ENCODE measurements at regions not wholly inside any gene's neighbourhood (a gene's known extent, or its start where the extent isn't known, plus 50 kb on each side); places are given as distances from the start of the nearest gene placed in this dataset.

DNA sequence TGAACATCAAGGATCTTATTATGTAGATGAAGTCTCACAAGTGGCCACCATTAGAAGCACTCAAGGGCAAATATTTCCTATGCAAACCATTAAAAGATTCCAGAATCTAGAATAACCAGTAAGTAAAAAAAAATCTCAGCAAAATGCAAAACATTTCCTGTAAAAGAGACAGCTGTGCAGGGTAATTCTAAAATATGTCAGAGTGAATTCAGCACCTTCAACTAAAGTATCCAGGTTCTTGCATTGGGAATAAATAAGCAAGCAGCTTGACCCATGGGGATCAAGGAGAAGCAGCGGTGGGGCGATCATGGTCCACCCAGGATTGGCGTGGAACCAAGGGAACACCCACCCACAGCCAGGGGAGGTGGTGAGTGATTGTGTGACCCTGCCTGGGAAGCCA is 2188.9 kb downstream of the PCDH7 start:
- Histone ChIP-seq H3K4me2 (ENCODE audit: low read depth, low read length, poor library complexity, severe bottlenecking) (no peak overlapping the region), H3K27me3 (ENCODE audit: insufficient read depth, low read length, poor library complexity, severe bottlenecking) (no peaks in the 10 kb centered on the region), H3K9ac (ENCODE audit: low read depth, low read length, poor library complexity, severe bottlenecking) (no peak overlapping the region), H3K9me3 (ENCODE audit: insufficient read depth, low read depth, low read length) (no peaks in the 10 kb centered on the region; the same call in 1 of the 2 replicates), H3K4me3 (ENCODE audit: low read length, poor library complexity, severe bottlenecking) (no peak overlapping the region), H2AFZ (ENCODE audit: low read length) (no peak overlapping the region), H3F3A (ENCODE audit: low read depth) (no peaks in the 10 kb centered on the region), H3K9me2 (replicated peaks; ENCODE audit: low read depth, low read length) (no peaks in the 10 kb centered on the region), H3K4me1 (ENCODE audit: insufficient read depth, low read length, poor library complexity, severe bottlenecking) (no peaks in the 10 kb centered on the region), H3K79me2 (ENCODE audit: insufficient read depth, low read length) (no peaks in the 10 kb centered on the region), H4K20me1 (ENCODE audit: insufficient read depth, low read length, poor library complexity, severe bottlenecking) (no peaks in the 10 kb centered on the region), H3K36me3 (ENCODE audit: insufficient read depth, low read length) (no peaks in the 10 kb centered on the region)
- TF ChIP-seq, protein P1, sequence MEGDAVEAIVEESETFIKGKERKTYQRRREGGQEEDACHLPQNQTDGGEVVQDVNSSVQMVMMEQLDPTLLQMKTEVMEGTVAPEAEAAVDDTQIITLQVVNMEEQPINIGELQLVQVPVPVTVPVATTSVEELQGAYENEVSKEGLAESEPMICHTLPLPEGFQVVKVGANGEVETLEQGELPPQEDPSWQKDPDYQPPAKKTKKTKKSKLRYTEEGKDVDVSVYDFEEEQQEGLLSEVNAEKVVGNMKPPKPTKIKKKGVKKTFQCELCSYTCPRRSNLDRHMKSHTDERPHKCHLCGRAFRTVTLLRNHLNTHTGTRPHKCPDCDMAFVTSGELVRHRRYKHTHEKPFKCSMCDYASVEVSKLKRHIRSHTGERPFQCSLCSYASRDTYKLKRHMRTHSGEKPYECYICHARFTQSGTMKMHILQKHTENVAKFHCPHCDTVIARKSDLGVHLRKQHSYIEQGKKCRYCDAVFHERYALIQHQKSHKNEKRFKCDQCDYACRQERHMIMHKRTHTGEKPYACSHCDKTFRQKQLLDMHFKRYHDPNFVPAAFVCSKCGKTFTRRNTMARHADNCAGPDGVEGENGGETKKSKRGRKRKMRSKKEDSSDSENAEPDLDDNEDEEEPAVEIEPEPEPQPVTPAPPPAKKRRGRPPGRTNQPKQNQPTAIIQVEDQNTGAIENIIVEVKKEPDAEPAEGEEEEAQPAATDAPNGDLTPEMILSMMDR (conservative IDR thresholded peaks at IDR 0.05; ENCODE audit: low read length), result no peak
- no peak for TF ChIP-seq EZH2phosphoT487 (IDR thresholded peaks at IDR 0.05; ENCODE audit: borderline replicate concordance)

DNA sequence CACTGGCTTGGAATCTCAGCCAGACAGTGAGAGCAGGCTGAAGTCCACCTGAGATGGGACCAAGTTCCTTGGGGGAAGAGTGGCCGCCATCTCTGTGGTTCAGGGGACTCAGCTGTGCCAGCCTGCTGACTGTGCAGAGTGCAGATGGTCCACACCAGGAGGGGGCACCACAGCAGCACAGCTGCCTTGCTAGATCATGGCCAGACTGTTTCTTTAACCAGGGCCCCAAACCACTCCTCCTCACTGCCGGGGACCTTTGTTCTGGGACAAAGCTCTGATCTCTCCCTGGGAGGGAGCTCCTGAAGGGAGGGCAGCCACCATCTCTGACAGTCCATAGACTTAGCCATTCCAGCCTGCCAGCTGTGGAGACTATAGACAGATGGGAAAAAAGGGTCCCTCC is 2189.6 kb downstream of the PCDH7 start:
- TF ChIP-seq, protein P1 (conservative IDR thresholded peaks at IDR 0.05; ENCODE audit: low read length), result no peak
- no peak for TF ChIP-seq EZH2phosphoT487 (IDR thresholded peaks at IDR 0.05; ENCODE audit: borderline replicate concordance)
- no peaks in the 10 kb centered on the region for H4K20me1 ChIP-seq (ENCODE audit: insufficient read depth, low read length, poor library complexity, severe bottlenecking)
- H3F3A ChIP-seq (ENCODE audit: low read depth), result no peaks in the 10 kb centered on the region
- H3K9ac ChIP-seq (ENCODE audit: low read depth, low read length, poor library complexity, severe bottlenecking), result no peak overlapping the region
- no peaks in the 10 kb centered on the region for H3K27me3 ChIP-seq (ENCODE audit: insufficient read depth, low read length, poor library complexity, severe bottlenecking)
- no peaks in the 10 kb centered on the region for H3K36me3 ChIP-seq (ENCODE audit: insufficient read depth, low read length)
- no peaks in the 10 kb centered on the region for H3K79me2 ChIP-seq (ENCODE audit: insufficient read depth, low read length)
- no peaks in the 10 kb centered on the region; the same call in 1 of the 2 replicates for H3K9me3 ChIP-seq (ENCODE audit: insufficient read depth, low read depth, low read length)
- H3K4me2 ChIP-seq (ENCODE audit: low read depth, low read length, poor library complexity, severe bottlenecking), result no peak overlapping the region
- no peak overlapping the region for H3K4me3 ChIP-seq (ENCODE audit: low read length, poor library complexity, severe bottlenecking)
- H3K9me2 ChIP-seq (replicated peaks; ENCODE audit: low read depth, low read length), result no peaks in the 10 kb centered on the region
- no peak overlapping the region for H2AFZ ChIP-seq (ENCODE audit: low read length)
- H3K4me1 ChIP-seq (ENCODE audit: insufficient read depth, low read length, poor library complexity, severe bottlenecking), result no peaks in the 10 kb centered on the region

DNA sequence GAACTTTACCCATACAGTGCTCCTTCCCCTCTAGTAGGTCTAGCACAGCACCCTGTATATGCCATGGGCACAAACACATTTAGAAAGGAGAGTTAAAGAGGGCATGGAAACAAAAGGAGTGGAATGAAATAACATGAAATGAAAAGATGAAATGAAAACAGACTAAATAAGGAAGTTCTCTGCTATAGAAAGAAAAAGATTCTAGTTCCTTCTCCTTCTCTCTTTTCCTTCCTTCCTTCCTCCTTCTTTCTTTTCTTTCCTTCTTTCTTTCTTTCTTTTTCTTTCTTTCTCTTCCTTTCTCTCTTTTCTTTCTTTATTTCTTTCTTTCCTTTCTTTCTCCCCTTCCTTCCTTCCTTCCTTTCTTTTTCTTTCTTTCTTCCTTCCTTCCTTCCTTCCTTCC is 2197.4 kb downstream of the PCDH7 start:
- no peaks in the 10 kb centered on the region for H3K9me3 ChIP-seq (ENCODE audit: insufficient read depth, low read depth, low read length)
- no peaks in the 10 kb centered on the region for H3F3A ChIP-seq (ENCODE audit: low read depth)
- TF ChIP-seq EZH2phosphoT487 (IDR thresholded peaks at IDR 0.05; ENCODE audit: borderline replicate concordance), result no peak
- TF ChIP-seq, protein P1 (conservative IDR thresholded peaks at IDR 0.05; ENCODE audit: low read length), result no peak
- H3K36me3 ChIP-seq (ENCODE audit: insufficient read depth, low read length), result no peaks in the 10 kb centered on the region
- H3K27me3 ChIP-seq (ENCODE audit: insufficient read depth, low read length, poor library complexity, severe bottlenecking), result no peaks in the 10 kb centered on the region
- no peak overlapping the region for H3K4me3 ChIP-seq (ENCODE audit: low read length, poor library complexity, severe bottlenecking)
- no peaks in the 10 kb centered on the region for H4K20me1 ChIP-seq (ENCODE audit: insufficient read depth, low read length, poor library complexity, severe bottlenecking)
- no peaks in the 10 kb centered on the region for H3K79me2 ChIP-seq (ENCODE audit: insufficient read depth, low read length)
- H3K4me1 ChIP-seq (ENCODE audit: insufficient read depth, low read length, poor library complexity, severe bottlenecking), result no peaks in the 10 kb centered on the region
- no peak overlapping the region for H3K4me2 ChIP-seq (ENCODE audit: low read depth, low read length, poor library complexity, severe bottlenecking)
- no peak overlapping the region for H2AFZ ChIP-seq (ENCODE audit: low read length)
- H3K9me2 ChIP-seq (replicated peaks; ENCODE audit: low read depth, low read length), result no peaks in the 10 kb centered on the region
- H3K9ac ChIP-seq (ENCODE audit: low read depth, low read length, poor library complexity, severe bottlenecking), result no peak overlapping the region

Data from Loucy (cell line).